DND-41 (cell line): ENCODE measurements at regions not wholly inside any gene's neighbourhood (a gene's known extent, or its start where the extent isn't known, plus 50 kb on each side); places are given as distances from the start of the nearest gene placed in this dataset.

ENCODE experiments used
- EZH2 ChIP-seq: IDR thresholded peaks from 3 replicates; pipeline ENCODE4 v1.6.1; 2012; ENCODE audit warnings: borderline replicate concordance, low read depth, mild to moderate bottlenecking, moderate library complexity, low read length, inconsistent platforms; ENCODE audit not compliant: severe bottlenecking
- TF ChIP-seq, protein P1 (sequence below): IDR thresholded peaks from 2 replicates; pipeline ENCODE4 v1.5.1; 2012; ENCODE audit warnings: borderline replicate concordance, low read length, moderate library complexity, mild to moderate bottlenecking; ENCODE audit not compliant: poor library complexity, severe bottlenecking; ENCODE audit errors: extremely low read depth

DNA sequence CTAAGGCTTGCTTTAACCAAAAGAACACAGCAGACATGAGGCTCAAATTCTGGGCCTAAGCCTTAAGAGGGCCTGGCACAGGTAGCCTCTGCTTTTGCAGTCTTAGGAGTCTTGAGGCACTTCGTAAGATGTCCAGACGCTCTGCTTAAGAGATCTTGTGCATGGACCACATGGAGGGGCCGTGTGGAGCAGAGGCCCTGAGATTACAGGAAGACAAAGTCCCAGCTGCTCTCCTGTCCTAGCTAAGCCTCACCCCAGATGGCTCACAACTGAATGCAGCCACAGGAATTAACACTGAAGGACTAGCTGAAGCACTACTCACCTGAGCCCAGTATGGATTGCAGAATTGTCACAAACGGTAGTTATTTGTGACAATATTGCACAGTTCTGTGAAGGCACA lies 446.0 kb downstream of the PDZRN4 start:
- TF ChIP-seq, protein P1, sequence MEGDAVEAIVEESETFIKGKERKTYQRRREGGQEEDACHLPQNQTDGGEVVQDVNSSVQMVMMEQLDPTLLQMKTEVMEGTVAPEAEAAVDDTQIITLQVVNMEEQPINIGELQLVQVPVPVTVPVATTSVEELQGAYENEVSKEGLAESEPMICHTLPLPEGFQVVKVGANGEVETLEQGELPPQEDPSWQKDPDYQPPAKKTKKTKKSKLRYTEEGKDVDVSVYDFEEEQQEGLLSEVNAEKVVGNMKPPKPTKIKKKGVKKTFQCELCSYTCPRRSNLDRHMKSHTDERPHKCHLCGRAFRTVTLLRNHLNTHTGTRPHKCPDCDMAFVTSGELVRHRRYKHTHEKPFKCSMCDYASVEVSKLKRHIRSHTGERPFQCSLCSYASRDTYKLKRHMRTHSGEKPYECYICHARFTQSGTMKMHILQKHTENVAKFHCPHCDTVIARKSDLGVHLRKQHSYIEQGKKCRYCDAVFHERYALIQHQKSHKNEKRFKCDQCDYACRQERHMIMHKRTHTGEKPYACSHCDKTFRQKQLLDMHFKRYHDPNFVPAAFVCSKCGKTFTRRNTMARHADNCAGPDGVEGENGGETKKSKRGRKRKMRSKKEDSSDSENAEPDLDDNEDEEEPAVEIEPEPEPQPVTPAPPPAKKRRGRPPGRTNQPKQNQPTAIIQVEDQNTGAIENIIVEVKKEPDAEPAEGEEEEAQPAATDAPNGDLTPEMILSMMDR = no peak
- no peak for TF ChIP-seq EZH2
